OCI-LY3 (cell line): ENCODE measurements at regions not wholly inside any gene's neighbourhood (a gene's known extent, or its start where the extent isn't known, plus 50 kb on each side); places are given as distances from the start of the nearest gene placed in this dataset.

Experiments
- H2AFZ ChIP-seq: fragments of 200-600, 300-600 bp; shearing (Covaris generic); 2 replicates; pipeline ENCODE4 v1.6.0; 2014; ENCODE audit warnings: antibody characterized with exemption, low read depth, low read length
- H3K27ac ChIP-seq: fragments of 200-600, 300-600 bp; sonication (generic); 2 replicates; pipeline ENCODE4 v1.5.1; 2014; ENCODE audit warnings: mild to moderate bottlenecking, low read length, moderate library complexity, mixed read lengths
- H3K27me3 ChIP-seq: fragments of 200-600, 300-600 bp; sonication (generic); 2 replicates; pipeline ENCODE4 v1.6.1; 2014; ENCODE audit warnings: low read depth, low read length, mixed read lengths
- H3K36me3 ChIP-seq: fragments of 200-600, 300-600 bp; sonication (generic); replicated peaks from 2 replicates; pipeline ENCODE3; 2014; ENCODE audit warnings: low read depth, low read length, mixed read lengths
- H3K4me1 ChIP-seq: fragments of 300-600, 200-600 bp; sonication (generic); 2 replicates; pipeline ENCODE4 v1.6.1; 2014; ENCODE audit warnings: low read length, mixed read lengths
- H3K4me2 ChIP-seq: fragments of 200-600, 300-600 bp; sonication (generic); 2 replicates; pipeline ENCODE4 v1.6.1; 2014; ENCODE audit warnings: low read length, mixed read lengths
- H3K4me3 ChIP-seq: fragments of 300-600, 200-600 bp; sonication (generic); 2 replicates; pipeline ENCODE4 v1.5.1; 2014; ENCODE audit warnings: antibody characterized with exemption, mild to moderate bottlenecking, low read length, moderate library complexity
- H3K79me2 ChIP-seq: fragments of 300-600, 200-600 bp; shearing (Covaris generic); 2 replicates; pipeline ENCODE4 v1.6.1; 2014; ENCODE audit warnings: mild to moderate bottlenecking, low read length, mixed read lengths
- H3K9ac ChIP-seq: fragments of 300-600, 200-600 bp; shearing (Covaris generic); 2 replicates; pipeline ENCODE4 v1.6.0; 2014; ENCODE audit warnings: mild to moderate bottlenecking, low read length, moderate library complexity
- H3K9me3 ChIP-seq: fragments of 200-600, 300-600 bp; shearing (Covaris generic); 2 replicates; pipeline ENCODE4 v1.6.1; 2014; ENCODE audit warnings: low read length, mixed read lengths; ENCODE audit not compliant: insufficient read depth
- H4K20me1 ChIP-seq: fragments of 200-600, 300-600 bp; sonication (generic); 2 replicates; pipeline ENCODE4 v1.6.1; 2016; ENCODE audit warnings: low read length, mixed read lengths; ENCODE audit not compliant: insufficient read depth
- CTCF ChIP-seq: fragments of 200-600, 300-600 bp; sonication (generic); IDR thresholded peaks from 2 replicates; pipeline ENCODE4 v1.5.1; 2014; ENCODE audit warnings: antibody characterized with exemption, low read length, low read depth
- EZH2phosphoT487 ChIP-seq: fragments of 200-600 bp; shearing (Covaris generic); IDR thresholded peaks from 2 replicates; pipeline ENCODE4 v1.6.1; 2018; ENCODE audit warnings: antibody characterized with exemption, mixed run types, low read depth

GRCh38 chr6:74054190-74054589 lies 358.2 kb downstream of the CD109 start:
- Histone ChIP-seq H3K9me3 (no peaks in the 10 kb centered on the region), H3K36me3 (no peaks in the 10 kb centered on the region), H3K4me2 (no peak overlapping the region), H2AFZ (no peak overlapping the region), H4K20me1 (no peaks in the 10 kb centered on the region), H3K4me1 (no peaks in the 10 kb centered on the region), H3K9ac (no peak overlapping the region), H3K27ac (no peak overlapping the region), H3K4me3 (no peak overlapping the region), H3K27me3 (no peaks in the 10 kb centered on the region), H3K79me2 (no peaks in the 10 kb centered on the region)
- TF ChIP-seq CTCF = no peak
- TF ChIP-seq EZH2phosphoT487 = no peak

- H3K9ac ChIP-seq = no peak overlapping the region
- no peak overlapping the region for H3K4me2 ChIP-seq
- H2AFZ ChIP-seq = 0 out of 2 replicates have a peak overlapping the region, but pooled peaks have one; percentile 1
- H3K27ac ChIP-seq = no peak overlapping the region
- H3K9me3 ChIP-seq = no peaks in the 10 kb centered on the region
- no peaks in the 10 kb centered on the region for H3K36me3 ChIP-seq
- H3K4me1 ChIP-seq = no peaks in the 10 kb centered on the region
- TF ChIP-seq CTCF (no peak), EZH2phosphoT487 (no peak)
- no peak overlapping the region for H3K4me3 ChIP-seq
- no peaks in the 10 kb centered on the region for H3K27me3 ChIP-seq
- H3K79me2 ChIP-seq = no peaks in the 10 kb centered on the region
- no peaks in the 10 kb centered on the region for H4K20me1 ChIP-seq
Measured at GRCh38 chr6:74050921-74051320, 354.9 kb downstream of the CD109 start.

- H3K36me3 ChIP-seq = no peaks in the 10 kb centered on the region
- no peaks in the 10 kb centered on the region for H4K20me1 ChIP-seq
- H3K79me2 ChIP-seq = no peaks in the 10 kb centered on the region
Measured at GRCh38 chr6:74048387-74048786, 352.4 kb downstream of the CD109 start.

GRCh38 chr6:74044417-74045096 lies 348.6 kb downstream of the CD109 start:
- no peak overlapping the region for H2AFZ ChIP-seq
- H3K9ac ChIP-seq = no peak overlapping the region
- no peaks in the 10 kb centered on the region for H3K27me3 ChIP-seq
- H3K79me2 ChIP-seq = no peaks in the 10 kb centered on the region
- no peak overlapping the region for H3K4me2 ChIP-seq
- H4K20me1 ChIP-seq = no peaks in the 10 kb centered on the region
- H3K9me3 ChIP-seq = no peaks in the 10 kb centered on the region
- no peak for TF ChIP-seq CTCF
- no peak for TF ChIP-seq EZH2phosphoT487
- H3K36me3 ChIP-seq = no peaks in the 10 kb centered on the region
- no peaks in the 10 kb centered on the region for H3K4me1 ChIP-seq
- H3K27ac ChIP-seq = no peak overlapping the region
- no peak overlapping the region for H3K4me3 ChIP-seq

More at GRCh38 chr6:74048387-74048786, 352.4 kb downstream of the CD109 start:
- no peak overlapping the region for H3K4me2 ChIP-seq
- H3K27me3 ChIP-seq = no peaks in the 10 kb centered on the region
- no peaks in the 10 kb centered on the region for H3K9me3 ChIP-seq
- H3K4me1 ChIP-seq = no peaks in the 10 kb centered on the region
- no peak overlapping the region for H3K4me3 ChIP-seq
- TF ChIP-seq CTCF (no peak), EZH2phosphoT487 (no peak)
- H3K9ac ChIP-seq = no peak overlapping the region
- no peak overlapping the region for H2AFZ ChIP-seq
- H3K27ac ChIP-seq = no peak overlapping the region
